GM23248 (cell line): ENCODE measurements at regions not wholly inside any gene's neighbourhood (a gene's known extent, or its start where the extent isn't known, plus 50 kb on each side); places are given as distances from the start of the nearest gene placed in this dataset.

Experiments used
- EZH2 ChIP-seq: fragments of 200-600 bp; sonication (generic); IDR thresholded peaks from 2 replicates; pipeline ENCODE4 v1.6.1; 2018; ENCODE audit warnings: antibody characterized with exemption, mild to moderate bottlenecking; ENCODE audit not compliant: insufficient read depth, poor library complexity, severe bottlenecking
- EZH2phosphoT487 ChIP-seq: fragments of 200-600 bp; sonication (generic); IDR thresholded peaks from 2 replicates; pipeline ENCODE4 v1.6.1; 2018; ENCODE audit warnings: antibody characterized with exemption, moderate library complexity, mild to moderate bottlenecking, low read depth; ENCODE audit not compliant: insufficient read depth

DNA sequence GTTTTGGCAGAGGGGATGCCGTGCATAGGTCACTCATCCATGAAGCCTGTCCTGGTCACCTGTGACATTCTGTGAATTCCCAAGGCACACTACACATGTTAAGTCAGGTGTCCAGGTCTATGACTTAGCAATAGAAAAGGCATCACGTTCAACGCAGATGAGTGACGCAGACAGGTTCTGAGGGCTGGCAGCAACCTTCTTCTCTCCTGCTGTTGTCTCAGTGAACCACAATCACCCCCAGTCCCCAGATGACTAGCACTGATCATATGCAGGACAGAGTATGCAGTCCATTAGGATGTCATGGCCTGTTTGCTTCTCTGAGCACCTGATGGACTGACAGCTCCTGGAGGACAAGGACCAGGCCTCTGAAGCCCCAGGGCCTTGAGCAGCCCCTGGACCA, 157.8 kb upstream of the KAZN start:
- TF ChIP-seq EZH2phosphoT487 (no peak), EZH2 (no peak)
